Panc1 (cell line): ENCODE measurements at regions not wholly inside any gene's neighbourhood (a gene's known extent, or its start where the extent isn't known, plus 50 kb on each side); places are given as distances from the start of the nearest gene placed in this dataset.

ENCODE experiments used
- ATAC-seq: fragments of 200-7000 bp; cut with Tn5 transposase; 2 replicates; pipeline ENCODE4 v1.9.1; 2020; ENCODE audit warnings: mild to moderate bottlenecking, moderate library complexity
- BruUV-seq: library from RNA; stranded (reverse); fragments of 400-500 nt; replicated peaks from 2 replicates; lab custom pipeline; 2021; lab: Mats Ljungman, UMichigan
- CTCF ChIA-PET: fragments of 300-600 bp; sonication (Branson Sonifier 250); formaldehyde crosslinking; loops from one replicate; lab custom pipeline; 2022; ENCODE audit warnings: antibody characterized with exemption; lab: Charles Lee
- POLR2A ChIA-PET: fragments of 300-600 bp; sonication (Branson Sonifier 250); formaldehyde crosslinking; loops from one replicate; lab custom pipeline; 2022; ENCODE audit warnings: antibody characterized with exemption; lab: Charles Lee
- DNase-seq: peaks from one replicate; pipeline ENCODE4 v3.0.0-alpha.2; 2010; ENCODE audit warnings: low read depth, low spot score
- H3K27ac ChIP-seq: 2 replicates; pipeline ENCODE4 v1.5.1; 2011; ENCODE audit warnings: mild to moderate bottlenecking, low read length, inconsistent platforms
- H3K27me3 ChIP-seq: fragments of 200-500 bp; sonication (Bioruptor generic); 2 replicates; pipeline ENCODE4 v1.6.0; 2014; ENCODE audit warnings: low read length, inconsistent platforms; ENCODE audit not compliant: control insufficient read depth, insufficient read depth
- H3K36me3 ChIP-seq: fragments of 200-500 bp; sonication (Bioruptor generic); 2 replicates; pipeline ENCODE4 v1.5.1; 2014; ENCODE audit warnings: inconsistent platforms, mild to moderate bottlenecking, low read length, moderate library complexity; ENCODE audit not compliant: control insufficient read depth, insufficient read depth
- H3K4me1 ChIP-seq: 2 replicates; pipeline ENCODE4 v1.5.1; 2011; ENCODE audit warnings: inconsistent platforms, mild to moderate bottlenecking, low read length, moderate library complexity; ENCODE audit not compliant: control insufficient read depth, insufficient read depth
- H3K4me3 ChIP-seq, 2 experiments: 2 replicates each; pipeline ENCODE4 v1.5.1; 2011 to 2012; ENCODE audit warnings: low read depth in 2 of 2, low read length in 2 of 2, mild to moderate bottlenecking in 2 of 2, inconsistent platforms in 1 of 2, moderate library complexity in 1 of 2
- H3K9me3 ChIP-seq: fragments of 200-500 bp; sonication (Bioruptor generic); 2 replicates; pipeline ENCODE4 v1.5.1; 2014; ENCODE audit warnings: low read depth, mild to moderate bottlenecking, inconsistent platforms, low read length, moderate library complexity; ENCODE audit not compliant: control insufficient read depth, insufficient read depth
- POLR2AphosphoS5 ChIP-seq: IDR thresholded peaks from 2 replicates; pipeline ENCODE4 v1.6.1; 2012; ENCODE audit warnings: mild to moderate bottlenecking, low read depth, low read length, moderate library complexity
- REST ChIP-seq, 2 experiments: IDR thresholded peaks; 2 replicates each; pipeline ENCODE4 v1.6.1; 2011 to 2012; ENCODE audit warnings: low read depth in 2 of 2, control low read depth in 1 of 2, low read length in 1 of 2, mild to moderate bottlenecking in 1 of 2, moderate library complexity in 1 of 2; ENCODE audit not compliant: insufficient read depth in 1 of 2
- SIN3A ChIP-seq: IDR thresholded peaks from 2 replicates; pipeline ENCODE4 v1.6.1; 2012; ENCODE audit warnings: low read depth, mild to moderate bottlenecking, low read length, moderate library complexity, borderline replicate concordance; ENCODE audit not compliant: insufficient read depth
- TCF7L2 ChIP-seq: IDR thresholded peaks from 2 replicates; pipeline ENCODE4 v1.6.1; 2011; ENCODE audit warnings: mild to moderate bottlenecking, low read depth, low read length, inconsistent platforms
- in situ Hi-C: cut with HindIII; loops from 2 replicates; pipeline ENCODE4 v1.10.0; 2016; ENCODE audit warnings: low sequenced_read_pairs, low pct_unique_long_range_greater_than_20kb
- intact Hi-C: fragments of 100-400 bp; cut with micrococcal nuclease; formaldehyde crosslinking; loops from one replicate; pipeline ENCODE4 v1.10.0; 2022; ENCODE audit not compliant: unreplicated experiment
- TF ChIP-seq, protein P1 (sequence below): fragments of 450-650 bp; IDR thresholded peaks from 2 replicates; pipeline ENCODE4 v1.5.1; 2017; ENCODE audit warnings: mild to moderate bottlenecking

DNA sequence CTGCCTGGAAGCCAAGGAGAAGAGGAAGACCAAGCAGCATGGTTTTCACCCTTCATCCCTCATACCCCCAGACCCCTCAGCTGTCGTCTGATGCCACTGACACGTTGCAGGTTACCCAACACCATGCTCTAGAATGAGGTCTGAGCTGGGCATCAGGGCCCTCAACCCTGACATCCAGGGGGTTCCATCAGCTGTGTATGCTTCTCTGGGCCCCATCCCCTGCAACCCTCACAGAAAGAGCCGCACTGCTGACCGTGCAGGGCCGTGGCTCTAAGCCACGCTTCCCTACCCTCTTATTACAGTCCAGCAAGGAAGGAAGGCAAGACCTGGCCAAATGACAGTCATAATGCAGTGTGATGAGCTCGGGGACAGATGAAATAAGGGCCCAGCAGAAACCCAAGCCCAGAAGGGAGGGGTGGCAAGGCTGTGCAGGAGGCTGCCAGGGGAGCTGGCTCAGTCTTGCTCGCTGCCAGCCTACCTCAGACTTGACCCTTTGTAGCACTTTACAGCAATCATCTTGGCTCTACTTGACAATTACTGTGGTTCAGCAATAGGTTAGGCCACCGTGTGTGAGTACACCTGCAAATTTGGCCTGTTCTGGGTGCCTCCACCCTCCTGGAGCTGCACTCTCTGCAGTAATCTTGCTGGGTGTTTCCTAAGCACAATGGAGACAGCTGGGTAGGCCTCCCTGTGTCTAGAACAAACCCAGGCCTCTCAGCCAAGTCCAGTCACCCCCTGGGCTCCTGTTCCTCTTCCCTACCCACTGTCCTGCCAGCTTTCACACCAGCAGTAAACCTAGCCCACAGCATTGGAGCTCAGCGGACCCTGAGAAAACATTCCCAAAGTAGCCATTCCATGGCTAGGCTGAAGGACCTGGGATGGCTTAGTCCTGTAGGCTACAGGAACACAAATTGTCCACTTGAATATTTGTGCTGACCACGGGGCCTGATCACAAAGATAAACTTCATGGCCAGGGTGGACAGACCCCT lies 115.3 kb upstream of the NEO1 start:
- Histone ChIP-seq H3K27me3 (no peaks in the 10 kb centered on the region; the same call in none of the 2 replicates), H3K4me1 (no peaks in the 10 kb centered on the region), H3K36me3 (no peaks in the 10 kb centered on the region), H3K27ac (no peak overlapping the region), H3K9me3 (no peaks in the 10 kb centered on the region), H3K4me3 (no peak overlapping the region)
- ChIA-PET CTCF (no interaction called here), POLR2A (no interaction called here)
- intact Hi-C loops (no loop called here), in situ Hi-C loops (no loop called here)
- no peak for DNase-seq
- TF ChIP-seq POLR2AphosphoS5: no peak
- TF ChIP-seq REST (IDR thresholded peaks at IDR 0.05; ENCODE audit: insufficient read depth in 1 of 2, low read depth in 2 of 2, low read length in 1 of 2): no peak
- no peak for ATAC-seq
- BruUV-seq: no TSS peak

GRCh38 chr15:72936237-72936636 lies 116.0 kb upstream of the NEO1 start:
- ATAC-seq (no peak), DNase-seq (no peak)
- ChIA-PET POLR2A (no interaction called here), CTCF (no interaction called here)
- intact Hi-C loops: no loop called here
- H3K27ac ChIP-seq: no peak overlapping the region
- no peak for TF ChIP-seq POLR2AphosphoS5
- TF ChIP-seq REST (IDR thresholded peaks at IDR 0.05; ENCODE audit: insufficient read depth in 1 of 2, low read depth in 2 of 2, low read length in 1 of 2): no peak
- TF ChIP-seq SIN3A: no peak
- TF ChIP-seq TCF7L2: no peak
- TF ChIP-seq, protein P1, sequence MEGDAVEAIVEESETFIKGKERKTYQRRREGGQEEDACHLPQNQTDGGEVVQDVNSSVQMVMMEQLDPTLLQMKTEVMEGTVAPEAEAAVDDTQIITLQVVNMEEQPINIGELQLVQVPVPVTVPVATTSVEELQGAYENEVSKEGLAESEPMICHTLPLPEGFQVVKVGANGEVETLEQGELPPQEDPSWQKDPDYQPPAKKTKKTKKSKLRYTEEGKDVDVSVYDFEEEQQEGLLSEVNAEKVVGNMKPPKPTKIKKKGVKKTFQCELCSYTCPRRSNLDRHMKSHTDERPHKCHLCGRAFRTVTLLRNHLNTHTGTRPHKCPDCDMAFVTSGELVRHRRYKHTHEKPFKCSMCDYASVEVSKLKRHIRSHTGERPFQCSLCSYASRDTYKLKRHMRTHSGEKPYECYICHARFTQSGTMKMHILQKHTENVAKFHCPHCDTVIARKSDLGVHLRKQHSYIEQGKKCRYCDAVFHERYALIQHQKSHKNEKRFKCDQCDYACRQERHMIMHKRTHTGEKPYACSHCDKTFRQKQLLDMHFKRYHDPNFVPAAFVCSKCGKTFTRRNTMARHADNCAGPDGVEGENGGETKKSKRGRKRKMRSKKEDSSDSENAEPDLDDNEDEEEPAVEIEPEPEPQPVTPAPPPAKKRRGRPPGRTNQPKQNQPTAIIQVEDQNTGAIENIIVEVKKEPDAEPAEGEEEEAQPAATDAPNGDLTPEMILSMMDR: no peak
- H3K36me3 ChIP-seq: no peaks in the 10 kb centered on the region
- BruUV-seq: no TSS peak
- no peaks in the 10 kb centered on the region for H3K4me1 ChIP-seq
- no peak overlapping the region for H3K4me3 ChIP-seq
- H3K27me3 ChIP-seq: no peaks in the 10 kb centered on the region; the same call in none of the 2 replicates
- in situ Hi-C loops: no loop called here
- no peaks in the 10 kb centered on the region for H3K9me3 ChIP-seq
